ENCODE measurements at regions not wholly inside any gene's neighbourhood (a gene's known extent, or its start where the extent isn't known, plus 50 kb on each side); places are given as distances from the start of the nearest gene placed in this dataset.

- Mint-ChIP-seq H3K4me1 (ENCODE audit: low read depth, unreplicated experiment) (peaks cover 21% of the 10 kb centered on the region), H3K27ac (ENCODE audit: unreplicated experiment) (peak overlapping the region; percentile 79)
- no peaks in the 10 kb centered on the region for H3K9me3 ChIP-seq (ENCODE audit: insufficient read depth, low read depth, low read length)
Observed at GRCh38 chr21:27532076-27532475, 565.2 kb upstream of the ADAMTS5 start.

GRCh38 chr21:27528697-27529096 lies 561.8 kb upstream of the ADAMTS5 start:
- Histone ChIP-seq H3K36me3 (ENCODE audit: insufficient read depth, low read length) (no peaks in the 10 kb centered on the region), H3K4me1 (ENCODE audit: insufficient read depth, low read length) (no peaks in the 10 kb centered on the region), H4K20me1 (ENCODE audit: insufficient read depth, low read length) (no peaks in the 10 kb centered on the region), H3K9ac (ENCODE audit: low read length) (no peak overlapping the region), H3K27ac (ENCODE audit: low read depth, low read length) (no peak overlapping the region), H3K79me2 (ENCODE audit: insufficient read depth, low read length) (no peaks in the 10 kb centered on the region), H3K9me3 (ENCODE audit: insufficient read depth, low read depth, low read length) (no peaks in the 10 kb centered on the region), H2AFZ (ENCODE audit: low read depth, low read length) (no peak overlapping the region), H3K27me3 (ENCODE audit: insufficient read depth, low read length) (no peaks in the 10 kb centered on the region), H3K4me3 (ENCODE audit: insufficient read depth, low read depth, low read length) (no peak overlapping the region), H3K4me2 (ENCODE audit: low read length) (no peak overlapping the region)
- H3K27me3 Mint-ChIP-seq (ENCODE audit: low read depth, unreplicated experiment), result no peaks in the 10 kb centered on the region
- DNase-seq (ENCODE audit: low read depth) (no peak), FAIRE-seq (no peak)
- TF ChIP-seq CTCF (IDR thresholded peaks at IDR 0.05; ENCODE audit: insufficient read depth, low read depth, low read length), result no peak
- no peak for TF ChIP-seq EZH2 (IDR thresholded peaks at IDR 0.05; ENCODE audit: insufficient read depth, low read length)
- peaks cover 18% of the 10 kb centered on the region for H3K4me1 Mint-ChIP-seq (ENCODE audit: low read depth, unreplicated experiment)
- H3K27ac Mint-ChIP-seq (ENCODE audit: unreplicated experiment), result no peak overlapping the region
- H3K36me3 Mint-ChIP-seq (ENCODE audit: low read depth, unreplicated experiment), result no peaks in the 10 kb centered on the region
- H3K9me3 Mint-ChIP-seq (ENCODE audit: unreplicated experiment), result peaks cover 2% of the 10 kb centered on the region
- no peak overlapping the region for H3K4me3 Mint-ChIP-seq (ENCODE audit: unreplicated experiment)

More at GRCh38 chr21:27532076-27532475, 565.2 kb upstream of the ADAMTS5 start:
- FAIRE-seq, result no peak
- H3K9ac ChIP-seq (ENCODE audit: low read length), result no peak overlapping the region
- TF ChIP-seq CTCF (IDR thresholded peaks at IDR 0.05; ENCODE audit: insufficient read depth, low read depth, low read length), result no peak
- no peaks in the 10 kb centered on the region for H3K36me3 Mint-ChIP-seq (ENCODE audit: low read depth, unreplicated experiment)
- H3K27me3 Mint-ChIP-seq (ENCODE audit: low read depth, unreplicated experiment), result no peaks in the 10 kb centered on the region
- H3K27me3 ChIP-seq (ENCODE audit: insufficient read depth, low read length), result no peaks in the 10 kb centered on the region
- no peaks in the 10 kb centered on the region for H4K20me1 ChIP-seq (ENCODE audit: insufficient read depth, low read length)
- no peak overlapping the region for H2AFZ ChIP-seq (ENCODE audit: low read depth, low read length)
- peak; percentile 14 for DNase-seq (ENCODE audit: low read depth)
- H3K9me3 Mint-ChIP-seq (ENCODE audit: unreplicated experiment), result no peaks in the 10 kb centered on the region
- no peak overlapping the region for H3K27ac ChIP-seq (ENCODE audit: low read depth, low read length)
- no peaks in the 10 kb centered on the region for H3K79me2 ChIP-seq (ENCODE audit: insufficient read depth, low read length)
- H3K4me3 Mint-ChIP-seq (ENCODE audit: unreplicated experiment), result no peak overlapping the region
- no peak overlapping the region for H3K4me2 ChIP-seq (ENCODE audit: low read length)
- no peaks in the 10 kb centered on the region for H3K36me3 ChIP-seq (ENCODE audit: insufficient read depth, low read length)
- H3K4me1 ChIP-seq (ENCODE audit: insufficient read depth, low read length), result no peaks in the 10 kb centered on the region
- H3K4me3 ChIP-seq (ENCODE audit: insufficient read depth, low read depth, low read length), result no peak overlapping the region

GRCh38 chr21:27526451-27526850 lies 559.6 kb upstream of the ADAMTS5 start:
- no peak overlapping the region for H3K27ac Mint-ChIP-seq (ENCODE audit: unreplicated experiment)
- Histone ChIP-seq H4K20me1 (ENCODE audit: insufficient read depth, low read length) (no peaks in the 10 kb centered on the region), H2AFZ (ENCODE audit: low read depth, low read length) (no peak overlapping the region), H3K9me3 (ENCODE audit: insufficient read depth, low read depth, low read length) (no peaks in the 10 kb centered on the region), H3K4me2 (ENCODE audit: low read length) (no peak overlapping the region), H3K4me3 (ENCODE audit: insufficient read depth, low read depth, low read length) (no peak overlapping the region), H3K9ac (ENCODE audit: low read length) (no peak overlapping the region), H3K36me3 (ENCODE audit: insufficient read depth, low read length) (no peaks in the 10 kb centered on the region), H3K79me2 (ENCODE audit: insufficient read depth, low read length) (no peaks in the 10 kb centered on the region), H3K4me1 (ENCODE audit: insufficient read depth, low read length) (no peaks in the 10 kb centered on the region), H3K27ac (ENCODE audit: low read depth, low read length) (no peak overlapping the region), H3K27me3 (ENCODE audit: insufficient read depth, low read length) (no peaks in the 10 kb centered on the region)
- H3K4me1 Mint-ChIP-seq (ENCODE audit: low read depth, unreplicated experiment), result peaks cover 5% of the 10 kb centered on the region
- TF ChIP-seq EZH2 (IDR thresholded peaks at IDR 0.05; ENCODE audit: insufficient read depth, low read length), result no peak
- TF ChIP-seq CTCF (IDR thresholded peaks at IDR 0.05; ENCODE audit: insufficient read depth, low read depth, low read length), result no peak
- no peaks in the 10 kb centered on the region for H3K36me3 Mint-ChIP-seq (ENCODE audit: low read depth, unreplicated experiment)
- DNase-seq (ENCODE audit: low read depth) (no peak), FAIRE-seq (no peak)
- H3K4me3 Mint-ChIP-seq (ENCODE audit: unreplicated experiment), result no peak overlapping the region
- no peaks in the 10 kb centered on the region for H3K27me3 Mint-ChIP-seq (ENCODE audit: low read depth, unreplicated experiment)
- peaks cover 6% of the 10 kb centered on the region for H3K9me3 Mint-ChIP-seq (ENCODE audit: unreplicated experiment)
